ENCODE measurements at regions not wholly inside any gene's neighbourhood (a gene's known extent, or its start where the extent isn't known, plus 50 kb on each side); places are given as distances from the start of the nearest gene placed in this dataset.

DNA sequence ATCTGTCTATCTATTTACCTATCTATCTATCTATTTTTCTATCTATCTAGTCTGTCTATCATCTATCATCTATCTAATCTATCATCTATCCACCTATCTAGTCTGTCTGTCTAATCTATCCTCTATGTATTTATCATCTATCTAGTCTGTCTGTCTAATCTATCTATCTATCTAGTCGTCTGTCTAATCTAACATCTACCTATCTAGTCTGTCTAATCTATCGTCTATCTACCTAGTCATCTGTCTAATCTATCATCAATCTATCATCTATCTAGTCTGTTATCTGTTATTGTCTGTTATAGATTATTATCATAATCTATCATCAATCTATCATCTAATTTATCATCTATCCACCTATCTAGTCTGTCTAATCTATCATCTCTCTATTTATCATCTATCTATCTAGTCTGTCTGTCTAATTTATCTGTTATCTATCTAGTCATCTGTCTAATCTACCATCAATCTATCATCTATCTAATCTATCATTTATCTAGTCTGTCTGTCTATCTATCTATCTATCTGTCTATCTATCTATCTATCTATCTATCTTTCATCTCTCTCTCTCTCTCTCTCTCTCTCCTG lies 80.2 kb upstream of the ZNF618 start:
- TF ChIP-seq SRF (IDR thresholded peaks at IDR 0.05; ENCODE audit: low read depth, low read length) (no peak), POLR2A (IDR thresholded peaks at IDR 0.05; ENCODE audit: control extremely low read depth in 1 of 2, low read depth in 2 of 2, low read length in 2 of 2) (no peak), TEAD4 (IDR thresholded peaks at IDR 0.05; ENCODE audit: low read depth, low read length) (no peak)
